ENCODE measurements at regions not wholly inside any gene's neighbourhood (a gene's known extent, or its start where the extent isn't known, plus 50 kb on each side); places are given as distances from the start of the nearest gene placed in this dataset.

DNA sequence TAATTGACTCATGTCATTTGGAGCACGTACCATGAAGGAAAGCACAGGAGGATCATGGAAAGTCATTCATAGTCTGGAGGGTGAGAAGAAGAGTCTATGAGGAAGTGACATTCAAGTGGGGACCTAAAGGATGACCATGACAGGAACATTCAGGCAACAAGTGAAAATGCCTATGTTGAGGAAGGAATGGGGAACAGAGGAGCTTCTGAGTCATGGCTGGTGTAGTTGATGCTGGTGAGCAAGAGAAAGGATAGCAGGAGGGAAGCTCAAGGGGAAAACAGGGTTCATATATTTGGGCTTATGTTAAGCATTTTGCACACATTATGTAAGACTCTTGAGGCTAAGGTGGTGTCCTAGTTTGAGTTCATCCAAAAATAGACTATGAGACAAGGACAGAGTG is 318.6 kb downstream of the HNRNPD start:
- Histone ChIP-seq H3K4me1 (ENCODE audit: control insufficient read depth, insufficient read depth, low read length) (no peaks in the 10 kb centered on the region), H3K9me3 (ENCODE audit: control insufficient read depth, insufficient read depth, low read depth, low read length) (no peaks in the 10 kb centered on the region), H3K36me3 (ENCODE audit: control insufficient read depth, insufficient read depth, low read length) (no peaks in the 10 kb centered on the region), H3K27me3 (ENCODE audit: control insufficient read depth, insufficient read depth, low read length) (no peaks in the 10 kb centered on the region), H3K27ac (ENCODE audit: low read length) (no peak overlapping the region), H3K4me3 (ENCODE audit: low read depth in 2 of 2, low read length in 2 of 2) (no peak overlapping the region)
- POLR2A ChIA-PET, result no interaction called here
- BruUV-seq (replicated peaks), result no TSS peak
- intact Hi-C loops (cut with micrococcal nuclease; ENCODE audit: unreplicated experiment) (no loop called here), in situ Hi-C loops (cut with HindIII; ENCODE audit: low pct_unique_long_range_greater_than_20kb, low sequenced_read_pairs) (no loop called here)
- CTCF ChIA-PET, result no interaction called here
- ATAC-seq (no peak), DNase-seq (ENCODE audit: low read depth, low spot score) (no peak)
- TF ChIP-seq TCF7L2 (IDR thresholded peaks at IDR 0.05; ENCODE audit: low read depth, low read length) (no peak), SIN3A (IDR thresholded peaks at IDR 0.05; ENCODE audit: borderline replicate concordance, insufficient read depth, low read depth, low read length) (no peak), POLR2AphosphoS5 (IDR thresholded peaks at IDR 0.05; ENCODE audit: low read depth, low read length) (no peak), REST (IDR thresholded peaks at IDR 0.05; ENCODE audit: insufficient read depth in 1 of 2, low read depth in 2 of 2, low read length in 1 of 2) (no peak)
- TF ChIP-seq, protein P1, sequence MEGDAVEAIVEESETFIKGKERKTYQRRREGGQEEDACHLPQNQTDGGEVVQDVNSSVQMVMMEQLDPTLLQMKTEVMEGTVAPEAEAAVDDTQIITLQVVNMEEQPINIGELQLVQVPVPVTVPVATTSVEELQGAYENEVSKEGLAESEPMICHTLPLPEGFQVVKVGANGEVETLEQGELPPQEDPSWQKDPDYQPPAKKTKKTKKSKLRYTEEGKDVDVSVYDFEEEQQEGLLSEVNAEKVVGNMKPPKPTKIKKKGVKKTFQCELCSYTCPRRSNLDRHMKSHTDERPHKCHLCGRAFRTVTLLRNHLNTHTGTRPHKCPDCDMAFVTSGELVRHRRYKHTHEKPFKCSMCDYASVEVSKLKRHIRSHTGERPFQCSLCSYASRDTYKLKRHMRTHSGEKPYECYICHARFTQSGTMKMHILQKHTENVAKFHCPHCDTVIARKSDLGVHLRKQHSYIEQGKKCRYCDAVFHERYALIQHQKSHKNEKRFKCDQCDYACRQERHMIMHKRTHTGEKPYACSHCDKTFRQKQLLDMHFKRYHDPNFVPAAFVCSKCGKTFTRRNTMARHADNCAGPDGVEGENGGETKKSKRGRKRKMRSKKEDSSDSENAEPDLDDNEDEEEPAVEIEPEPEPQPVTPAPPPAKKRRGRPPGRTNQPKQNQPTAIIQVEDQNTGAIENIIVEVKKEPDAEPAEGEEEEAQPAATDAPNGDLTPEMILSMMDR (IDR thresholded peaks at IDR 0.05), result no peak

DNA sequence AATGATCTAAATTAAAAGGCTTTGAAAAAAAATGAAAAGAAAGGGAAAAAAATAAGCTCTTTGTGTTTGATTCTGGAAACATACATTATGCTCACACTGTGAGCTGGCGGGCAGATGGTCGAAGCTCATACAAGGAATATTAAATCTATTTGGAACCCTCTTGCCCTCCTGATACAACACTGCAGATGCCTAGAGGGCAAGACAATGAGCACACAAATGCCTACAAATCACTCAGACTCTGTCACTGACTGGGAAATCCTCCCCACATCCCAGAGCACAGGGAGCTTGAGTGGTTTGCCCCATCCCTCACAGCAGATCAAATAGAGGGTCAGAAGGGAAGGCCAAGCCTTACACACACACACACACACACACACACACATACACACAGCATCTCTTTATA is 320.4 kb downstream of the HNRNPD start:
- TF ChIP-seq, protein P1 (IDR thresholded peaks at IDR 0.05), result no peak
- TF ChIP-seq SIN3A (IDR thresholded peaks at IDR 0.05; ENCODE audit: borderline replicate concordance, insufficient read depth, low read depth, low read length) (no peak), POLR2AphosphoS5 (IDR thresholded peaks at IDR 0.05; ENCODE audit: low read depth, low read length) (no peak), REST (IDR thresholded peaks at IDR 0.05; ENCODE audit: insufficient read depth in 1 of 2, low read depth in 2 of 2, low read length in 1 of 2) (no peak), TCF7L2 (IDR thresholded peaks at IDR 0.05; ENCODE audit: low read depth, low read length) (no peak)
- in situ Hi-C loops (cut with HindIII; ENCODE audit: low pct_unique_long_range_greater_than_20kb, low sequenced_read_pairs) (no loop called here), intact Hi-C loops (cut with micrococcal nuclease; ENCODE audit: unreplicated experiment) (no loop called here)
- no TSS peak for BruUV-seq (replicated peaks)
- Histone ChIP-seq H3K27ac (ENCODE audit: low read length) (no peak overlapping the region), H3K4me1 (ENCODE audit: control insufficient read depth, insufficient read depth, low read length) (no peaks in the 10 kb centered on the region), H3K4me3 (ENCODE audit: low read depth in 2 of 2, low read length in 2 of 2) (no peak overlapping the region), H3K36me3 (ENCODE audit: control insufficient read depth, insufficient read depth, low read length) (no peaks in the 10 kb centered on the region), H3K9me3 (ENCODE audit: control insufficient read depth, insufficient read depth, low read depth, low read length) (no peaks in the 10 kb centered on the region), H3K27me3 (ENCODE audit: control insufficient read depth, insufficient read depth, low read length) (no peaks in the 10 kb centered on the region)
- ATAC-seq, result no peak
- ChIA-PET CTCF (no interaction called here), POLR2A (no interaction called here)
- DNase-seq (ENCODE audit: low read depth, low spot score), result no peak

Data from Panc1 (cell line).